ENCODE measurements at regions not wholly inside any gene's neighbourhood (a gene's known extent, or its start where the extent isn't known, plus 50 kb on each side); places are given as distances from the start of the nearest gene placed in this dataset.

DNA sequence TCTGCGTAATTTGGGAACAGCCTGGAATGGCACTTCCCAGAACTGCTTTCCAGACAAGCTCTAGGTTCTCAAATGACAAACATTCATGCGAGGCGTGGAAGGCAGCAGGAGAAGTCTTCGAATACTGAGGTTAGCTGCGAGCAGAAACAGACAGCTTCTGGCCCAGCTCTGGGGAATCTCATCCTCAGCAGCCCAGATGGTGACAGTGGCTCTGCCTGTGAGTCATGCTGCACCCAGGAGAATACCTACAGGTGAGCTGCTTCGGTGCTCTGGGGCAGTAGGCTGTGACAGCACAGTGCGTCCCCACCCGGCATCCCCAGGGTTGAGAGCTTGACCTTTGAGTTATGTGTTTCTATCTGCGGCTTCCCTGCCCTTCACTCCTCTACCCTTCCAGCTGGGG lies 258.6 kb downstream of the KLF13 start:
- no peak overlapping the region for H3K9ac ChIP-seq (ENCODE audit: control insufficient read depth, insufficient read depth, low read length)
- H3K4me2 ChIP-seq (ENCODE audit: control insufficient read depth, insufficient read depth) = no peak overlapping the region
- no peak for ATAC-seq
- H3K4me3 ChIP-seq = no peak overlapping the region
- H3K4me1 ChIP-seq (ENCODE audit: control insufficient read depth, insufficient read depth, low read length) = no peaks in the 10 kb centered on the region
- POLR2A ChIA-PET = no interaction called here
- peaks cover 2 to 4% of the 10 kb centered on the region in 2 experiments; a peak in 1 of 4 replicates for H3K27me3 ChIP-seq (replicated peaks in 1 of 2; ENCODE audit: control insufficient read depth in 2 of 2, insufficient read depth in 2 of 2, low read length in 1 of 2)
- intact Hi-C loops (cut with micrococcal nuclease; ENCODE audit: unreplicated experiment) (no loop called here), in situ Hi-C loops (cut with MboI) (no loop called here)
- H4K20me1 ChIP-seq (ENCODE audit: control insufficient read depth, insufficient read depth) = no peaks in the 10 kb centered on the region
- CTCF ChIA-PET = no interaction called here
- WGBS (ENCODE audit: insufficient coverage, insufficient replicate concordance, low lambda C conversion rate, missing lambda C conversion rate) = 6% methylated on average over 9 of the region's 9 CpGs
- no peaks in the 10 kb centered on the region for H3K36me3 ChIP-seq (ENCODE audit: control insufficient read depth in 2 of 2, insufficient read depth in 2 of 2, low read length in 1 of 2)
- no peak overlapping the region for H3K27ac ChIP-seq (ENCODE audit: control insufficient read depth, insufficient read depth)
- SMC1A ChIA-PET (ENCODE audit: uncharacterized antibody, unreplicated experiment) = no interaction called here
- TF ChIP-seq SUZ12 (IDR thresholded peaks at IDR 0.05; ENCODE audit: unreplicated experiment) (no peak), KAT2A (conservative IDR thresholded peaks at IDR 0.05; ENCODE audit: control insufficient read depth, low read depth, low read length) (no peak), SREBF2 (IDR thresholded peaks at IDR 0.05; ENCODE audit: low read length) (no peak), RAD51 (IDR thresholded peaks at IDR 0.05) (no peak), POU2F2 (IDR thresholded peaks at IDR 0.05; ENCODE audit: borderline replicate concordance, low read depth, low read length) (no peak), CBFB (IDR thresholded peaks at IDR 0.05; ENCODE audit: low read depth) (no peak), CHD2 (IDR thresholded peaks at IDR 0.05; ENCODE audit: borderline replicate concordance, low read depth, low read length) (no peak), ETV6 (conservative IDR thresholded peaks at IDR 0.05 in 1 of 2, IDR thresholded peaks at IDR 0.05 in 1 of 2; ENCODE audit: borderline replicate concordance in 1 of 2, low read depth in 1 of 2) (no peak)
- peaks cover 1% of the 10 kb centered on the region; the same call in 1 of the 3 replicates for H3K9me3 ChIP-seq (replicated peaks; ENCODE audit: control insufficient read depth, insufficient read depth, low read length)
- no peak for FAIRE-seq
- no TSS peak for BruUV-seq (replicated peaks)
- DNase-seq (ENCODE audit: low read depth, low spot score) = no peak
- H2AFZ ChIP-seq (ENCODE audit: control insufficient read depth, low read depth, low read length) = no peak overlapping the region
- RAD21 ChIA-PET (ENCODE audit: unreplicated experiment) = no interaction called here
- no peaks in the 10 kb centered on the region for H3K79me2 ChIP-seq (ENCODE audit: control insufficient read depth, insufficient read depth, low read length)

GRCh38 chr15:31586841-31587240 lies 260.2 kb downstream of the KLF13 start:
- no peak for ATAC-seq
- Histone ChIP-seq H3K4me1 (ENCODE audit: control insufficient read depth, insufficient read depth, low read length) (no peaks in the 10 kb centered on the region), H4K20me1 (ENCODE audit: control insufficient read depth, insufficient read depth) (no peaks in the 10 kb centered on the region), H3K9me3 (replicated peaks; ENCODE audit: control insufficient read depth, insufficient read depth, low read length) (peaks cover 1% of the 10 kb centered on the region; the same call in 1 of the 3 replicates), H3K36me3 (ENCODE audit: control insufficient read depth in 2 of 2, insufficient read depth in 2 of 2, low read length in 1 of 2) (no peaks in the 10 kb centered on the region), H3K4me2 (ENCODE audit: control insufficient read depth, insufficient read depth) (no peak overlapping the region), H3K9ac (ENCODE audit: control insufficient read depth, insufficient read depth, low read length) (no peak overlapping the region), H3K79me2 (ENCODE audit: control insufficient read depth, insufficient read depth, low read length) (no peaks in the 10 kb centered on the region), H3K27me3 (replicated peaks in 1 of 2; ENCODE audit: control insufficient read depth in 2 of 2, insufficient read depth in 2 of 2, low read length in 1 of 2) (peaks cover 2 to 4% of the 10 kb centered on the region in 2 experiments; a peak in 1 of 4 replicates), H2AFZ (ENCODE audit: control insufficient read depth, low read depth, low read length) (no peak overlapping the region), H3K4me3 (no peak overlapping the region), H3K27ac (ENCODE audit: control insufficient read depth, insufficient read depth) (no peak overlapping the region)
- intact Hi-C loops (cut with micrococcal nuclease; ENCODE audit: unreplicated experiment) (no loop called here), in situ Hi-C loops (cut with MboI) (no loop called here)
- no TSS peak for BruUV-seq (replicated peaks)
- POLR2A ChIA-PET = no interaction called here
- RAD21 ChIA-PET (ENCODE audit: unreplicated experiment) = no interaction called here
- CTCF ChIA-PET = interaction anchor here (0.6 kb wide), 1 partner anchor 25 kb away, joined by 3 read pairs; no protein-coding TSS in a partner anchor
- no peak for FAIRE-seq
- WGBS (ENCODE audit: insufficient coverage, insufficient replicate concordance, low lambda C conversion rate, missing lambda C conversion rate) = under 1% methylated on average over 4 of the region's 4 CpGs
- no peak for DNase-seq (ENCODE audit: low read depth, low spot score)
- SMC1A ChIA-PET (ENCODE audit: uncharacterized antibody, unreplicated experiment) = no interaction called here
- no peak for TF ChIP-seq MYB (IDR thresholded peaks at IDR 0.05; ENCODE audit: borderline replicate concordance, low read depth, low read length)
- TF ChIP-seq KDM1A (IDR thresholded peaks at IDR 0.05; ENCODE audit: borderline replicate concordance) = no peak
- no peak for TF ChIP-seq RAD51 (IDR thresholded peaks at IDR 0.05)
- no peak for TF ChIP-seq EGR1 (IDR thresholded peaks at IDR 0.05; ENCODE audit: borderline replicate concordance in 1 of 2, low read depth in 2 of 2, low read length in 2 of 2)
- TF ChIP-seq USF2 (IDR thresholded peaks at IDR 0.05; ENCODE audit: borderline replicate concordance, low read depth, low read length) = no peak
- TF ChIP-seq NR2F1 (conservative IDR thresholded peaks at IDR 0.05) = no peak
- TF ChIP-seq BCL11A (IDR thresholded peaks at IDR 0.05; ENCODE audit: low read depth, low read length) = no peak
- no peak for TF ChIP-seq PML (IDR thresholded peaks at IDR 0.05; ENCODE audit: low read length)
- TF ChIP-seq TBL1XR1 (IDR thresholded peaks at IDR 0.05; ENCODE audit: low read depth, low read length) = no peak
- no peak for TF ChIP-seq KLF5 (IDR thresholded peaks at IDR 0.05; ENCODE audit: partially characterized antibody)
- no peak for TF ChIP-seq USF1 (IDR thresholded peaks at IDR 0.05; ENCODE audit: borderline replicate concordance, extremely low read length, insufficient read depth, low read depth, low read length)
- TF ChIP-seq STAT3 (IDR thresholded peaks at IDR 0.05; ENCODE audit: low read depth, low read length) = no peak
- no peak for TF ChIP-seq HDGF (IDR thresholded peaks at IDR 0.05)

Data from GM12878 (cell line).